ENCODE measurements at regions not wholly inside any gene's neighbourhood (a gene's known extent, or its start where the extent isn't known, plus 50 kb on each side); places are given as distances from the start of the nearest gene placed in this dataset.

- TF ChIP-seq SP1 (IDR thresholded peaks at IDR 0.05) (no peak), L3MBTL2 (conservative IDR thresholded peaks at IDR 0.05) (no peak), SUZ12 (IDR thresholded peaks at IDR 0.05) (no peak), ZNF384 (IDR thresholded peaks at IDR 0.05) (no peak), BHLHE40 (IDR thresholded peaks at IDR 0.05; ENCODE audit: borderline replicate concordance) (no peak), FOXM1 (IDR thresholded peaks at IDR 0.05; ENCODE audit: borderline replicate concordance) (no peak), FOXA1 (IDR thresholded peaks at IDR 0.05) (no peak)
Measured at GRCh38 chr6:19320111-19320581, 517.0 kb upstream of the ID4 start.

Data from HEK293T (cell line).